ENCODE measurements at regions not wholly inside any gene's neighbourhood (a gene's known extent, or its start where the extent isn't known, plus 50 kb on each side); places are given as distances from the start of the nearest gene placed in this dataset.

GRCh38 chr9:89748831-89749499, 144.2 kb downstream of the GADD45G start:
- no peak for DNase-seq

- no peak for DNase-seq
Observed at GRCh38 chr9:89749500-89750116, 144.8 kb downstream of the GADD45G start.

- no peak for DNase-seq
Observed at GRCh38 chr9:89750117-89750791, 145.4 kb downstream of the GADD45G start.

GRCh38 chr9:89751079-89751825, 146.4 kb downstream of the GADD45G start:
- no peak for DNase-seq

GRCh38 chr9:89752154-89752553, 147.3 kb downstream of the GADD45G start:
- no peak for DNase-seq

GRCh38 chr9:89753472-89754055, 148.8 kb downstream of the GADD45G start:
- no peak for DNase-seq

GRCh38 chr9:89754193-89754592, 149.4 kb downstream of the GADD45G start:
- DNase-seq: no peak

- DNase-seq: no peak
Observed at GRCh38 chr9:89755821-89756220, 151.0 kb downstream of the GADD45G start.

- no peak for DNase-seq
Observed at GRCh38 chr9:89756891-89757537, 152.2 kb downstream of the GADD45G start.

GRCh38 chr9:89757776-89758528, 153.1 kb downstream of the GADD45G start:
- DNase-seq: no peak

GRCh38 chr9:89759572-89759971, 154.8 kb downstream of the GADD45G start:
- DNase-seq: no peak

- DNase-seq: no peak
Observed at GRCh38 chr9:89760123-89760522, 155.3 kb downstream of the GADD45G start.

GRCh38 chr9:89764217-89764616, 159.4 kb downstream of the GADD45G start:
- DNase-seq: no peak

- no peak for DNase-seq
Observed at GRCh38 chr9:89765211-89765946, 160.6 kb downstream of the GADD45G start.

- no peak for DNase-seq
Observed at GRCh38 chr9:89766991-89767390, 162.2 kb downstream of the GADD45G start.

GRCh38 chr9:89768051-89768450, 163.2 kb downstream of the GADD45G start:
- DNase-seq: no peak

- DNase-seq: no peak
Observed at GRCh38 chr9:89768650-89769071, 163.8 kb downstream of the GADD45G start.

- DNase-seq: no peak
Observed at GRCh38 chr9:89770531-89771174, 165.8 kb downstream of the GADD45G start.

GRCh38 chr9:89771205-89771604, 166.4 kb downstream of the GADD45G start:
- DNase-seq: no peak

GRCh38 chr9:89773170-89773569, 168.4 kb downstream of the GADD45G start:
- DNase-seq: no peak
